ELR (cell line): ENCODE measurements at regions not wholly inside any gene's neighbourhood (a gene's known extent, or its start where the extent isn't known, plus 50 kb on each side); places are given as distances from the start of the nearest gene placed in this dataset.

Experiments
- DNase-seq: peaks from one replicate; pipeline ENCODE4 v3.0.0-alpha.2; 2015; ENCODE audit warnings: low read depth

GRCh38 chr5:67680099-67680498, 483.5 kb upstream of the CD180 start:
- DNase-seq, result no peak

- no peak for DNase-seq
Observed at GRCh38 chr5:67679184-67679841, 482.7 kb upstream of the CD180 start.

- DNase-seq, result no peak
Observed at GRCh38 chr5:67678594-67678993, 482.0 kb upstream of the CD180 start.

GRCh38 chr5:67677422-67677970, 480.9 kb upstream of the CD180 start:
- no peak for DNase-seq

- no peak for DNase-seq
Observed at GRCh38 chr5:67676863-67677262, 480.3 kb upstream of the CD180 start.

- no peak for DNase-seq
Observed at GRCh38 chr5:67674159-67674655, 477.6 kb upstream of the CD180 start.

- no peak for DNase-seq
Observed at GRCh38 chr5:67673618-67674017, 477.0 kb upstream of the CD180 start.

GRCh38 chr5:67673180-67673579, 476.6 kb upstream of the CD180 start:
- no peak for DNase-seq

- DNase-seq, result no peak
Observed at GRCh38 chr5:67672636-67673035, 476.0 kb upstream of the CD180 start.

- no peak for DNase-seq
Observed at GRCh38 chr5:67669916-67670315, 473.3 kb upstream of the CD180 start.

GRCh38 chr5:67660149-67660548, 463.6 kb upstream of the CD180 start:
- no peak for DNase-seq

- no peak for DNase-seq
Observed at GRCh38 chr5:67659288-67659687, 462.7 kb upstream of the CD180 start.

GRCh38 chr5:67657055-67657454, 460.5 kb upstream of the CD180 start:
- DNase-seq, result no peak

- DNase-seq, result no peak
Observed at GRCh38 chr5:67652201-67652600, 455.6 kb upstream of the CD180 start.

GRCh38 chr5:67651180-67651579, 454.6 kb upstream of the CD180 start:
- no peak for DNase-seq

- DNase-seq, result no peak
Observed at GRCh38 chr5:67648201-67648671, 451.6 kb upstream of the CD180 start.

GRCh38 chr5:67647772-67648171, 451.2 kb upstream of the CD180 start:
- DNase-seq, result no peak

- no peak for DNase-seq
Observed at GRCh38 chr5:67644221-67644920, 447.8 kb upstream of the CD180 start.

GRCh38 chr5:67643536-67643935, 446.9 kb upstream of the CD180 start:
- no peak for DNase-seq

GRCh38 chr5:67639976-67640375, 443.4 kb upstream of the CD180 start:
- DNase-seq, result no peak

- DNase-seq, result no peak
Observed at GRCh38 chr5:67639313-67639712, 442.7 kb upstream of the CD180 start.

GRCh38 chr5:67636850-67637524, 440.4 kb upstream of the CD180 start:
- DNase-seq, result no peak

GRCh38 chr5:67636091-67636490, 439.5 kb upstream of the CD180 start:
- DNase-seq, result no peak
